Mucosa of stomach (tissue), 1 donor: ENCODE measurements at regions not wholly inside any gene's neighbourhood (a gene's known extent, or its start where the extent isn't known, plus 50 kb on each side); places are given as distances from the start of the nearest gene placed in this dataset.
"Not testable (repeated sequence)": the region's sequence is repeated elsewhere in the genome, so short reads cannot be mapped to it uniquely, and the experiment has no call there.

Experiments
- H3K27me3 ChIP-seq: one replicate; pipeline ENCODE4 v1.7.0; 2013; ENCODE audit warnings: mild to moderate bottlenecking, low read length; ENCODE audit not compliant: control insufficient read depth, insufficient read depth
- H3K36me3 ChIP-seq: one replicate; pipeline ENCODE4 v1.7.0; 2013; ENCODE audit warnings: low read length; ENCODE audit not compliant: control insufficient read depth, insufficient read depth
- H3K4me1 ChIP-seq: one replicate; pipeline ENCODE4 v1.7.0; 2013; ENCODE audit warnings: mild to moderate bottlenecking, low read length; ENCODE audit not compliant: control insufficient read depth, insufficient read depth
- H3K4me3 ChIP-seq: one replicate; pipeline ENCODE4 v1.7.0; 2013; ENCODE audit warnings: low read length
- H3K9ac ChIP-seq: one replicate; pipeline ENCODE4 v1.7.0; 2013; ENCODE audit warnings: mild to moderate bottlenecking, low read length, moderate library complexity
- H3K9me3 ChIP-seq: one replicate; pipeline ENCODE4 v1.7.0; 2013; ENCODE audit warnings: mild to moderate bottlenecking, low read length, moderate library complexity; ENCODE audit not compliant: control insufficient read depth
- donor health status: Pancreatic carcinoma.

GRCh38 chr3:182124716-182125115, 413.0 kb downstream of the SOX2 start:
- no peak overlapping the region for H3K4me3 ChIP-seq
- H3K36me3 ChIP-seq, result no peaks in the 10 kb centered on the region

GRCh38 chr3:182129740-182130139, 418.0 kb downstream of the SOX2 start:
- no peaks in the 10 kb centered on the region for H3K9me3 ChIP-seq
- no peaks in the 10 kb centered on the region for H3K36me3 ChIP-seq
- no peak overlapping the region for H3K9ac ChIP-seq
- no peaks in the 10 kb centered on the region for H3K4me1 ChIP-seq
- no peaks in the 10 kb centered on the region for H3K27me3 ChIP-seq
- H3K4me3 ChIP-seq, result no peak overlapping the region

More at GRCh38 chr3:182124716-182125115, 413.0 kb downstream of the SOX2 start:
- no peaks in the 10 kb centered on the region for H3K4me1 ChIP-seq
- no peak overlapping the region for H3K9ac ChIP-seq
- H3K9me3 ChIP-seq, result no peaks in the 10 kb centered on the region
- H3K27me3 ChIP-seq, result no peaks in the 10 kb centered on the region

GRCh38 chr3:182133752-182134151, 422.0 kb downstream of the SOX2 start:
- H3K9me3 ChIP-seq, result no peaks in the 10 kb centered on the region
- H3K36me3 ChIP-seq, result no peaks in the 10 kb centered on the region
- H3K27me3 ChIP-seq, result no peaks in the 10 kb centered on the region
- no peak overlapping the region for H3K4me3 ChIP-seq
- no peak overlapping the region for H3K9ac ChIP-seq
- H3K4me1 ChIP-seq, result peaks cover 7% of the 10 kb centered on the region

GRCh38 chr3:182135056-182135455, 423.3 kb downstream of the SOX2 start:
- Histone ChIP-seq H3K27me3 (no peaks in the 10 kb centered on the region), H3K9me3 (no peaks in the 10 kb centered on the region), H3K4me1 (peaks cover 7% of the 10 kb centered on the region), H3K9ac (no peak overlapping the region), H3K4me3 (no peak overlapping the region), H3K36me3 (no peaks in the 10 kb centered on the region)

- Histone ChIP-seq H3K9me3 (no peaks in the 10 kb centered on the region), H3K9ac (no peak overlapping the region), H3K4me1 (peaks cover 7% of the 10 kb centered on the region), H3K27me3 (no peaks in the 10 kb centered on the region), H3K4me3 (no peak overlapping the region), H3K36me3 (no peaks in the 10 kb centered on the region)
Observed at GRCh38 chr3:182136008-182136910, 424.5 kb downstream of the SOX2 start.

- Histone ChIP-seq H3K4me3 (no peak overlapping the region), H3K9me3 (no peaks in the 10 kb centered on the region), H3K9ac (no peak overlapping the region), H3K4me1 (peaks cover 7% of the 10 kb centered on the region), H3K36me3 (no peaks in the 10 kb centered on the region), H3K27me3 (no peaks in the 10 kb centered on the region)
Observed at GRCh38 chr3:182138393-182138792, 426.7 kb downstream of the SOX2 start.

- Histone ChIP-seq H3K4me3 (no peak overlapping the region), H3K9me3 (no peaks in the 10 kb centered on the region), H3K27me3 (no peaks in the 10 kb centered on the region), H3K36me3 (no peaks in the 10 kb centered on the region), H3K9ac (no peak overlapping the region), H3K4me1 (peaks cover 7% of the 10 kb centered on the region)
Observed at GRCh38 chr3:182139627-182140357, 428.1 kb downstream of the SOX2 start.

- Histone ChIP-seq H3K9ac (no peak overlapping the region), H3K27me3 (no peaks in the 10 kb centered on the region), H3K4me1 (no peaks in the 10 kb centered on the region), H3K36me3 (no peaks in the 10 kb centered on the region), H3K4me3 (no peak overlapping the region), H3K9me3 (no peaks in the 10 kb centered on the region)
Observed at GRCh38 chr3:182142928-182143327, 431.2 kb downstream of the SOX2 start.

- Histone ChIP-seq H3K27me3 (no peaks in the 10 kb centered on the region), H3K9me3 (no peaks in the 10 kb centered on the region), H3K36me3 (no peaks in the 10 kb centered on the region), H3K9ac (no peak overlapping the region), H3K4me1 (peaks cover 4% of the 10 kb centered on the region), H3K4me3 (no peak overlapping the region)
Observed at GRCh38 chr3:182143903-182144302, 432.2 kb downstream of the SOX2 start.

GRCh38 chr3:182148360-182148759, 436.6 kb downstream of the SOX2 start:
- no peak overlapping the region for H3K4me3 ChIP-seq
- H3K27me3 ChIP-seq, result no peaks in the 10 kb centered on the region
- H3K9ac ChIP-seq, result no peak overlapping the region
- no peaks in the 10 kb centered on the region for H3K9me3 ChIP-seq
- H3K36me3 ChIP-seq, result no peaks in the 10 kb centered on the region
- H3K4me1 ChIP-seq, result peaks cover 4% of the 10 kb centered on the region

GRCh38 chr3:182149594-182149993, 437.9 kb downstream of the SOX2 start:
- Histone ChIP-seq H3K27me3 (no peaks in the 10 kb centered on the region), H3K9me3 (no peaks in the 10 kb centered on the region), H3K4me1 (peaks cover 4% of the 10 kb centered on the region), H3K36me3 (no peaks in the 10 kb centered on the region), H3K9ac (no peak overlapping the region), H3K4me3 (no peak overlapping the region)

GRCh38 chr3:182156326-182156725, 444.6 kb downstream of the SOX2 start:
- H3K4me3 ChIP-seq, H3K9ac ChIP-seq, H3K9me3 ChIP-seq, H3K27me3 ChIP-seq, H3K36me3 ChIP-seq: not testable (repeated sequence)
- H3K4me1 ChIP-seq, result peaks cover 12% of the 10 kb centered on the region
